ENCODE measurements at regions not wholly inside any gene's neighbourhood (a gene's known extent, or its start where the extent isn't known, plus 50 kb on each side); places are given as distances from the start of the nearest gene placed in this dataset.

GRCh38 chr5:44983006-44983405 lies 174.3 kb downstream of the MRPS30 start:
- no peaks in the 10 kb centered on the region for H4K20me1 ChIP-seq (ENCODE audit: control insufficient read depth, insufficient read depth, low read length, poor library complexity, severe bottlenecking)
- H3K9me3 ChIP-seq (ENCODE audit: control extremely low read depth in 1 of 3, control insufficient read depth in 2 of 3, insufficient read depth in 1 of 3, low read length in 2 of 3) = peaks cover 0 to 18% (median 16%) of the 10 kb centered on the region in 3 donors
- H3K4me3 ChIP-seq (ENCODE audit: control extremely low read depth in 1 of 5, extremely low read depth in 1 of 5, insufficient read depth in 1 of 5, low read depth in 2 of 5, low read length in 4 of 5) = no peak overlapping the region
- no peaks in the 10 kb centered on the region for H3K4me1 ChIP-seq (ENCODE audit: control insufficient read depth in 2 of 2, insufficient read depth in 2 of 2, low read length in 2 of 2)
- TF ChIP-seq EZH2 (IDR thresholded peaks at IDR 0.05; ENCODE audit: borderline replicate concordance, insufficient read depth, low read depth, low read length, poor library complexity, severe bottlenecking) (no peak), CTCF (IDR thresholded peaks at IDR 0.05) (no peak)
- no peak overlapping the region for H3K27ac ChIP-seq (ENCODE audit: low read length in 2 of 2)
- Mint-ChIP-seq H3K4me3 (no peak overlapping the region), H3K27me3 (no peaks in the 10 kb centered on the region), H3K27ac (no peak overlapping the region), H3K4me1 (no peaks in the 10 kb centered on the region), H3K9me3 (ENCODE audit: insufficient read depth) (peaks cover 14% of the 10 kb centered on the region)
- no peaks in the 10 kb centered on the region for H3K36me3 ChIP-seq (replicated peaks in 1 of 2; ENCODE audit: control extremely low read depth in 1 of 2, control insufficient read depth in 1 of 2, extremely low read depth in 1 of 2, insufficient read depth in 2 of 2, low read length in 1 of 2)
- H2AFZ ChIP-seq (ENCODE audit: insufficient read depth, low read depth, low read length, poor library complexity, severe bottlenecking) = no peak overlapping the region
- ChIA-PET CTCF (no interaction called here), POLR2A (no interaction called here)
- no peak overlapping the region for H3K9ac ChIP-seq (ENCODE audit: low read length)
- intact Hi-C loops (cut with micrococcal nuclease) = no loop called here
- no peak overlapping the region for H3K4me2 ChIP-seq (replicated peaks; ENCODE audit: low read depth, low read length, poor library complexity, severe bottlenecking)
- ATAC-seq (ENCODE audit: low read depth) (no peak), DNase-seq (no peak)
- no peaks in the 10 kb centered on the region for H3K79me2 ChIP-seq (ENCODE audit: control insufficient read depth, insufficient read depth, low read length)
- H3K27me3 ChIP-seq (replicated peaks in 1 of 4; ENCODE audit: control extremely low read depth in 1 of 4, control insufficient read depth in 3 of 4, insufficient read depth in 4 of 4, low read length in 3 of 4) = no peaks in the 10 kb centered on the region

GRCh38 chr5:44987026-44987425 lies 178.3 kb downstream of the MRPS30 start:
- Histone ChIP-seq H3K27me3 (replicated peaks in 1 of 4; ENCODE audit: control extremely low read depth in 1 of 4, control insufficient read depth in 3 of 4, insufficient read depth in 4 of 4, low read length in 3 of 4) (no peaks in the 10 kb centered on the region), H4K20me1 (ENCODE audit: control insufficient read depth, insufficient read depth, low read length, poor library complexity, severe bottlenecking) (no peaks in the 10 kb centered on the region), H3K9ac (ENCODE audit: low read length) (no peak overlapping the region), H3K4me2 (replicated peaks; ENCODE audit: low read depth, low read length, poor library complexity, severe bottlenecking) (no peak overlapping the region), H2AFZ (ENCODE audit: insufficient read depth, low read depth, low read length, poor library complexity, severe bottlenecking) (no peak overlapping the region), H3K9me3 (ENCODE audit: control extremely low read depth in 1 of 3, control insufficient read depth in 2 of 3, insufficient read depth in 1 of 3, low read length in 2 of 3) (peaks cover 3 to 24% (median 24%) of the 10 kb centered on the region in 3 donors), H3K79me2 (ENCODE audit: control insufficient read depth, insufficient read depth, low read length) (no peaks in the 10 kb centered on the region), H3K4me3 (ENCODE audit: control extremely low read depth in 1 of 5, extremely low read depth in 1 of 5, insufficient read depth in 1 of 5, low read depth in 2 of 5, low read length in 4 of 5) (no peak overlapping the region), H3K4me1 (ENCODE audit: control insufficient read depth in 2 of 2, insufficient read depth in 2 of 2, low read length in 2 of 2) (no peaks in the 10 kb centered on the region), H3K36me3 (replicated peaks in 1 of 2; ENCODE audit: control extremely low read depth in 1 of 2, control insufficient read depth in 1 of 2, extremely low read depth in 1 of 2, insufficient read depth in 2 of 2, low read length in 1 of 2) (no peaks in the 10 kb centered on the region), H3K27ac (ENCODE audit: low read length in 2 of 2) (no peak overlapping the region)
- ChIA-PET CTCF (no interaction called here), POLR2A (no interaction called here)
- ATAC-seq (ENCODE audit: low read depth) (no peak), DNase-seq (no peak)
- H3K9me3 Mint-ChIP-seq (ENCODE audit: insufficient read depth) = peaks cover 18% of the 10 kb centered on the region
- intact Hi-C loops (cut with micrococcal nuclease) = no loop called here
- no peaks in the 10 kb centered on the region for H3K4me1 Mint-ChIP-seq
- no peak overlapping the region for H3K4me3 Mint-ChIP-seq
- H3K27ac Mint-ChIP-seq = no peak overlapping the region
- no peaks in the 10 kb centered on the region for H3K27me3 Mint-ChIP-seq
- TF ChIP-seq EZH2 (IDR thresholded peaks at IDR 0.05; ENCODE audit: borderline replicate concordance, insufficient read depth, low read depth, low read length, poor library complexity, severe bottlenecking) = no peak
- no peak for TF ChIP-seq CTCF (IDR thresholded peaks at IDR 0.05)
